ENCODE measurements at regions not wholly inside any gene's neighbourhood (a gene's known extent, or its start where the extent isn't known, plus 50 kb on each side); places are given as distances from the start of the nearest gene placed in this dataset.
A peak's percentile ranks its signal among the peaks of the same experiment; 100 is the strongest.

- H3K4me1 ChIP-seq (ENCODE audit: control insufficient read depth, insufficient read depth, low read length) = peaks cover 3% of the 10 kb centered on the region
- H3K27ac ChIP-seq (ENCODE audit: low read depth, low read length) = peak overlapping the region; percentile 6
- 60% methylated on average over 1 of the region's 1 CpG for WGBS (ENCODE audit: insufficient coverage)
- no peaks in the 10 kb centered on the region for H3K27me3 ChIP-seq (ENCODE audit: control insufficient read depth, insufficient read depth, low read length)
- H3K9me3 ChIP-seq (ENCODE audit: control insufficient read depth, insufficient read depth, low read length) = no peaks in the 10 kb centered on the region
- H3K36me3 ChIP-seq (ENCODE audit: control insufficient read depth, insufficient read depth, low read length) = no peaks in the 10 kb centered on the region
- no peak for DNase-seq (ENCODE audit: low read depth in 4 of 6, low spot score in 6 of 6)
- no peak overlapping the region for H3K4me3 ChIP-seq (ENCODE audit: low read depth, low read length)
Measured at GRCh38 chr3:19738846-19739245, 195.2 kb downstream of the EFHB start.

- Histone ChIP-seq H3K4me3 (ENCODE audit: low read depth, low read length) (no peak overlapping the region), H3K36me3 (ENCODE audit: control insufficient read depth, insufficient read depth, low read length) (no peaks in the 10 kb centered on the region), H3K9me3 (ENCODE audit: control insufficient read depth, insufficient read depth, low read length) (no peaks in the 10 kb centered on the region), H3K27me3 (ENCODE audit: control insufficient read depth, insufficient read depth, low read length) (no peaks in the 10 kb centered on the region), H3K27ac (ENCODE audit: low read depth, low read length) (no peak overlapping the region), H3K4me1 (ENCODE audit: control insufficient read depth, insufficient read depth, low read length) (peaks cover 3% of the 10 kb centered on the region)
- DNase-seq (ENCODE audit: low read depth in 4 of 6, low spot score in 6 of 6) = no peak
- 85% methylated on average over 3 of the region's 3 CpGs for WGBS (ENCODE audit: insufficient coverage)
Measured at GRCh38 chr3:19735111-19735510, 198.9 kb downstream of the EFHB start.

GRCh38 chr3:19734453-19734852, 199.6 kb downstream of the EFHB start:
- Histone ChIP-seq H3K27ac (ENCODE audit: low read depth, low read length) (no peak overlapping the region), H3K27me3 (ENCODE audit: control insufficient read depth, insufficient read depth, low read length) (no peaks in the 10 kb centered on the region), H3K4me3 (ENCODE audit: low read depth, low read length) (no peak overlapping the region), H3K9me3 (ENCODE audit: control insufficient read depth, insufficient read depth, low read length) (no peaks in the 10 kb centered on the region), H3K36me3 (ENCODE audit: control insufficient read depth, insufficient read depth, low read length) (no peaks in the 10 kb centered on the region), H3K4me1 (ENCODE audit: control insufficient read depth, insufficient read depth, low read length) (peaks cover 3% of the 10 kb centered on the region)
- DNase-seq (ENCODE audit: low read depth in 4 of 6, low spot score in 6 of 6) = no peak
- 96% methylated on average over 2 of the region's 6 CpGs for WGBS (ENCODE audit: insufficient coverage)

GRCh38 chr3:19725000-19725399, 209.0 kb downstream of the EFHB start:
- Histone ChIP-seq H3K36me3 (ENCODE audit: control insufficient read depth, insufficient read depth, low read length) (no peaks in the 10 kb centered on the region), H3K27ac (ENCODE audit: low read depth, low read length) (no peak overlapping the region), H3K9me3 (ENCODE audit: control insufficient read depth, insufficient read depth, low read length) (no peaks in the 10 kb centered on the region), H3K4me3 (ENCODE audit: low read depth, low read length) (no peak overlapping the region), H3K4me1 (ENCODE audit: control insufficient read depth, insufficient read depth, low read length) (no peaks in the 10 kb centered on the region), H3K27me3 (ENCODE audit: control insufficient read depth, insufficient read depth, low read length) (no peaks in the 10 kb centered on the region)
- WGBS (ENCODE audit: insufficient coverage) = 88% methylated on average over 2 of the region's 3 CpGs
- DNase-seq (ENCODE audit: low read depth in 4 of 6, low spot score in 6 of 6) = no peak

GRCh38 chr3:19717736-19718135, 216.3 kb downstream of the EFHB start:
- no peak overlapping the region for H3K4me3 ChIP-seq (ENCODE audit: low read depth, low read length)
- no peak for DNase-seq (ENCODE audit: low read depth in 4 of 6, low spot score in 6 of 6)

GRCh38 chr3:19711160-19711782, 222.7 kb downstream of the EFHB start:
- Histone ChIP-seq H3K27ac (ENCODE audit: low read depth, low read length) (no peak overlapping the region), H3K4me3 (ENCODE audit: low read depth, low read length) (no peak overlapping the region), H3K27me3 (ENCODE audit: control insufficient read depth, insufficient read depth, low read length) (no peaks in the 10 kb centered on the region), H3K36me3 (ENCODE audit: control insufficient read depth, insufficient read depth, low read length) (no peaks in the 10 kb centered on the region), H3K9me3 (ENCODE audit: control insufficient read depth, insufficient read depth, low read length) (no peaks in the 10 kb centered on the region), H3K4me1 (ENCODE audit: control insufficient read depth, insufficient read depth, low read length) (no peaks in the 10 kb centered on the region)
- no peak for DNase-seq (ENCODE audit: low read depth in 4 of 6, low spot score in 6 of 6)

More at GRCh38 chr3:19717736-19718135, 216.3 kb downstream of the EFHB start:
- Histone ChIP-seq H3K27me3 (ENCODE audit: control insufficient read depth, insufficient read depth, low read length) (no peaks in the 10 kb centered on the region), H3K4me1 (ENCODE audit: control insufficient read depth, insufficient read depth, low read length) (no peaks in the 10 kb centered on the region), H3K36me3 (ENCODE audit: control insufficient read depth, insufficient read depth, low read length) (no peaks in the 10 kb centered on the region), H3K9me3 (ENCODE audit: control insufficient read depth, insufficient read depth, low read length) (no peaks in the 10 kb centered on the region), H3K27ac (ENCODE audit: low read depth, low read length) (no peak overlapping the region)

GRCh38 chr3:19702416-19703078, 231.5 kb downstream of the EFHB start:
- H3K4me3 ChIP-seq (ENCODE audit: low read depth, low read length) = no peak overlapping the region
- H3K36me3 ChIP-seq (ENCODE audit: control insufficient read depth, insufficient read depth, low read length) = no peaks in the 10 kb centered on the region
- WGBS (ENCODE audit: insufficient coverage) = 89% methylated on average over 57 of the region's 60 CpGs
- H3K4me1 ChIP-seq (ENCODE audit: control insufficient read depth, insufficient read depth, low read length) = no peaks in the 10 kb centered on the region
- no peak overlapping the region for H3K27ac ChIP-seq (ENCODE audit: low read depth, low read length)
- DNase-seq (ENCODE audit: low read depth in 4 of 6, low spot score in 6 of 6) = no peak
- H3K9me3 ChIP-seq (ENCODE audit: control insufficient read depth, insufficient read depth, low read length) = no peaks in the 10 kb centered on the region
- no peaks in the 10 kb centered on the region for H3K27me3 ChIP-seq (ENCODE audit: control insufficient read depth, insufficient read depth, low read length)

GRCh38 chr3:19688767-19689166, 245.2 kb downstream of the EFHB start:
- no peaks in the 10 kb centered on the region for H3K36me3 ChIP-seq (ENCODE audit: control insufficient read depth, insufficient read depth, low read length)
- no peak overlapping the region for H3K27ac ChIP-seq (ENCODE audit: low read depth, low read length)
- H3K27me3 ChIP-seq (ENCODE audit: control insufficient read depth, insufficient read depth, low read length) = no peaks in the 10 kb centered on the region
- no peaks in the 10 kb centered on the region for H3K4me1 ChIP-seq (ENCODE audit: control insufficient read depth, insufficient read depth, low read length)
- H3K9me3 ChIP-seq (ENCODE audit: control insufficient read depth, insufficient read depth, low read length) = peaks cover 2% of the 10 kb centered on the region
- no peak overlapping the region for H3K4me3 ChIP-seq (ENCODE audit: low read depth, low read length)
- no peak for DNase-seq (ENCODE audit: low read depth in 4 of 6, low spot score in 6 of 6)
- 95% methylated on average over 2 of the region's 2 CpGs for WGBS (ENCODE audit: insufficient coverage)

- 76% methylated on average over 2 of the region's 2 CpGs for WGBS (ENCODE audit: insufficient coverage)
- Histone ChIP-seq H3K4me1 (ENCODE audit: control insufficient read depth, insufficient read depth, low read length) (no peaks in the 10 kb centered on the region), H3K36me3 (ENCODE audit: control insufficient read depth, insufficient read depth, low read length) (no peaks in the 10 kb centered on the region), H3K27me3 (ENCODE audit: control insufficient read depth, insufficient read depth, low read length) (no peaks in the 10 kb centered on the region), H3K4me3 (ENCODE audit: low read depth, low read length) (no peak overlapping the region), H3K27ac (ENCODE audit: low read depth, low read length) (no peak overlapping the region), H3K9me3 (ENCODE audit: control insufficient read depth, insufficient read depth, low read length) (no peaks in the 10 kb centered on the region)
- DNase-seq (ENCODE audit: low read depth in 4 of 6, low spot score in 6 of 6) = no peak
Measured at GRCh38 chr3:19668163-19668562, 265.9 kb downstream of the EFHB start.

GRCh38 chr3:19662486-19662885, 271.5 kb downstream of the EFHB start:
- no peak overlapping the region for H3K4me3 ChIP-seq (ENCODE audit: low read depth, low read length)
- no peak overlapping the region for H3K27ac ChIP-seq (ENCODE audit: low read depth, low read length)
- DNase-seq (ENCODE audit: low read depth in 4 of 6, low spot score in 6 of 6) = peak in 3 of 6 donors; percentile 2 to 69 (median 36)
- H3K36me3 ChIP-seq (ENCODE audit: control insufficient read depth, insufficient read depth, low read length) = no peaks in the 10 kb centered on the region
- no peaks in the 10 kb centered on the region for H3K27me3 ChIP-seq (ENCODE audit: control insufficient read depth, insufficient read depth, low read length)
- no peaks in the 10 kb centered on the region for H3K4me1 ChIP-seq (ENCODE audit: control insufficient read depth, insufficient read depth, low read length)
- WGBS (ENCODE audit: insufficient coverage) = 79% methylated on average over 5 of the region's 6 CpGs
- no peaks in the 10 kb centered on the region for H3K9me3 ChIP-seq (ENCODE audit: control insufficient read depth, insufficient read depth, low read length)

Data from spinal cord (tissue), 9 donors.